ENCODE measurements at regions not wholly inside any gene's neighbourhood (a gene's known extent, or its start where the extent isn't known, plus 50 kb on each side); places are given as distances from the start of the nearest gene placed in this dataset.

DNA sequence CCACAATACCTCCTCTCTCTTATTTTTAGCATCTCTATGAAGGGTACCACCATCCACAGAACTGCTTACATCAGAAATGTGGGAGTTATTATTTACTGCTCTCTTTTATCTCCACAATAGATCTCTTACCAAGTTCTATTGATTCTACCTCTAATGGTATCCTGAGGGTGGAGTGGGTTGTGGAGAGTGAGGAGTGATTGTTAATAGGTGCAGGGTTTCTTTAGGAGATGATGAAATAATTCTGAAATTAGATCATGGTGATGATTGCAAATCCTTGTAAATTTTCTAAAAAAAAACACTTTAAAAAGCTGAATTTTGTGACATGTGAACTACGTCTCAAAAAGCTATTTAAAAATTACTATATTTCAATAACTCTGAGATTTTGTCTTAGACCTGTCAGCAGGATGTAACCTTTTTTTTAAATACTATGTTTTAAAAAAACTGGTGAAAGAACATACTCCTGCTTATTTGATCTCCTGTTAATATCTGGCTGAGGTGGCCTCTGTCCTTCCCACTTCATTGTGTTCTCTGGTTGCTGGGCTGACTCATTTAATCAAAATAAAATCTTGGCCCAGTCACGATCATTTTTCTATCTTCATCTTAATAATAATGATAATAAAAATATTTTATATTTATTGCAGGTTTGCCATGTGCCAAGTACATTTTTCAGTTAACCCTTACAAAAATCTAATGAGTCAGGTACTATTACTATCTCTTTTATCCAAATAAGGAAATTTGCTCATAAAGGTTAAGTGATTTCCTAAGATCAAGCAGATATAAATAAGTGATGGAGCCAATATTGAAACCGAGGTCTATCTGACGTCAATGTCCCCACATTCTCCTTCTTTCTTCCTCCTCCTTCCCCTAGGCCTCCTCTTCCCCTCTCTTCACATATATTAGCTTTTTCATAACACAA lies 73.5 kb downstream of the GLUD2 start:
- TF ChIP-seq POLR2A (IDR thresholded peaks at IDR 0.05), result no peak
- TF ChIP-seq POLR2AphosphoS5 (IDR thresholded peaks at IDR 0.05), result no peak
- TF ChIP-seq, protein P1, sequence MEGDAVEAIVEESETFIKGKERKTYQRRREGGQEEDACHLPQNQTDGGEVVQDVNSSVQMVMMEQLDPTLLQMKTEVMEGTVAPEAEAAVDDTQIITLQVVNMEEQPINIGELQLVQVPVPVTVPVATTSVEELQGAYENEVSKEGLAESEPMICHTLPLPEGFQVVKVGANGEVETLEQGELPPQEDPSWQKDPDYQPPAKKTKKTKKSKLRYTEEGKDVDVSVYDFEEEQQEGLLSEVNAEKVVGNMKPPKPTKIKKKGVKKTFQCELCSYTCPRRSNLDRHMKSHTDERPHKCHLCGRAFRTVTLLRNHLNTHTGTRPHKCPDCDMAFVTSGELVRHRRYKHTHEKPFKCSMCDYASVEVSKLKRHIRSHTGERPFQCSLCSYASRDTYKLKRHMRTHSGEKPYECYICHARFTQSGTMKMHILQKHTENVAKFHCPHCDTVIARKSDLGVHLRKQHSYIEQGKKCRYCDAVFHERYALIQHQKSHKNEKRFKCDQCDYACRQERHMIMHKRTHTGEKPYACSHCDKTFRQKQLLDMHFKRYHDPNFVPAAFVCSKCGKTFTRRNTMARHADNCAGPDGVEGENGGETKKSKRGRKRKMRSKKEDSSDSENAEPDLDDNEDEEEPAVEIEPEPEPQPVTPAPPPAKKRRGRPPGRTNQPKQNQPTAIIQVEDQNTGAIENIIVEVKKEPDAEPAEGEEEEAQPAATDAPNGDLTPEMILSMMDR (IDR thresholded peaks at IDR 0.05), result no peak
